PC-9 (cell line): ENCODE measurements at regions not wholly inside any gene's neighbourhood (a gene's known extent, or its start where the extent isn't known, plus 50 kb on each side); places are given as distances from the start of the nearest gene placed in this dataset.

ENCODE experiments used
- BruUV-seq: library from RNA; stranded (reverse); fragments of 400-500 nt; replicated peaks from 2 replicates; lab custom pipeline; 2021; lab: Mats Ljungman, UMichigan
- CTCF ChIA-PET: fragments of 300-600 bp; sonication (Branson Sonifier 250); formaldehyde crosslinking; loops from one replicate; lab custom pipeline; 2022; ENCODE audit warnings: antibody characterized with exemption; lab: Charles Lee
- POLR2A ChIA-PET: fragments of 300-600 bp; sonication (Branson Sonifier 250); formaldehyde crosslinking; loops from one replicate; lab custom pipeline; 2022; ENCODE audit warnings: antibody characterized with exemption; ENCODE audit not compliant: unreplicated experiment; lab: Charles Lee
- DNase-seq, 2 experiments: peaks; one replicate each; pipeline versions ENCODE4 v3.0.0 to v3.0.0-alpha.2; 2015 to 2022; ENCODE audit warnings: mixed read lengths in 1 of 2
- H2AFZ ChIP-seq: fragments of 200-600 bp; sonication (generic); 2 replicates; pipeline ENCODE4 v1.8.1; 2017; ENCODE audit warnings: antibody characterized with exemption
- H3F3A ChIP-seq: fragments of 200-600 bp; sonication (generic); 2 replicates; pipeline ENCODE4 v1.8.1; 2017; ENCODE audit warnings: antibody characterized with exemption, mild to moderate bottlenecking, low read depth; ENCODE audit not compliant: insufficient read depth
- H3K27ac ChIP-seq: fragments of 200-600 bp; sonication (generic); 2 replicates; pipeline ENCODE4 v1.6.1; 2016; ENCODE audit warnings: mixed run types
- H3K27me3 ChIP-seq: fragments of 200-600 bp; sonication (generic); 2 replicates; pipeline ENCODE4 v1.6.1; 2016; ENCODE audit warnings: low read depth, mixed run types; ENCODE audit not compliant: insufficient read depth
- H3K36me3 ChIP-seq: fragments of 200-600 bp; sonication (generic); 2 replicates; pipeline ENCODE4 v1.6.1; 2016; ENCODE audit warnings: low read depth, mixed run types
- H3K4me1 ChIP-seq: fragments of 200-600 bp; sonication (generic); replicated peaks from 2 replicates; pipeline ENCODE4 v1.6.1; 2016; ENCODE audit warnings: mixed run types; ENCODE audit not compliant: insufficient read depth
- H3K4me2 ChIP-seq: fragments of 200-600 bp; sonication (generic); 2 replicates; pipeline ENCODE4 v1.6.1; 2017; ENCODE audit warnings: mixed run types
- H3K4me3 ChIP-seq: fragments of 200-600 bp; sonication (generic); 2 replicates; pipeline ENCODE4 v1.6.1; 2016; ENCODE audit warnings: mixed run types
- H3K79me2 ChIP-seq: fragments of 200-600 bp; sonication (generic); 2 replicates; pipeline ENCODE4 v1.6.1; 2017; ENCODE audit warnings: low read depth, mixed run types
- H3K9me2 ChIP-seq: fragments of 200-600 bp; sonication (generic); 2 replicates; pipeline ENCODE4 v1.8.1; 2017; ENCODE audit warnings: mild to moderate bottlenecking; ENCODE audit not compliant: insufficient read depth
- H3K9me3 ChIP-seq: fragments of 200-600 bp; sonication (generic); 2 replicates; pipeline ENCODE4 v1.8.1; 2016; ENCODE audit warnings: low read depth; ENCODE audit not compliant: insufficient read depth
- H4K20me1 ChIP-seq: fragments of 200-600 bp; sonication (generic); 2 replicates; pipeline ENCODE4 v1.8.1; 2017; ENCODE audit not compliant: insufficient read depth
- EZH2 ChIP-seq: fragments of 200-600 bp; sonication (generic); IDR thresholded peaks from 2 replicates; pipeline ENCODE4 v1.8.0; 2017; ENCODE audit warnings: antibody characterized with exemption, low read depth
- intact Hi-C: fragments of 100-400 bp; cut with micrococcal nuclease; formaldehyde crosslinking; loops from one replicate; pipeline ENCODE4 v1.10.0; 2022; ENCODE audit not compliant: unreplicated experiment
- TF ChIP-seq, protein P1 (sequence below): fragments of 200-600 bp; sonication (generic); conservative IDR thresholded peaks from 2 replicates; pipeline ENCODE4 v1.6.1; 2017; ENCODE audit warnings: mixed run types, antibody characterized with exemption, mild to moderate bottlenecking, moderate library complexity

DNA sequence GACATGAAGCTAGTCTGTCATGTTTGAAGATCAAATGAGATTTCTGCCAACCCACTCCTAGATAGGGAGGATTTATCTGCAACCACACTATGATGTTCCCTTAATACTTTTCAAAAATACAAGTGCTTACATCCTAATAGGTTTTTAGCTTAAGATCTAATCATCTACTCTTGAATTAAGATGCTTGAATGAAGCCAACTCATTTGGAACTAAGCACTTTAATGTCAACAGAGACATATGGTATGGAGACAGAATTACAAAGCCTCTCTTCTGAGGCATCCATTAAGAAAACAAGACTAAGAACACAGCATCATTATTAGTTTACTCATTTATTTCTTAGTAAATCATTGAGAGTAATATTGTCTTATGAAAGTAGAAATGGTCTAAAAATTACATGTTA, 139.3 kb upstream of the NFIB start:
- H3K79me2 ChIP-seq: no peaks in the 10 kb centered on the region
- no peak for TF ChIP-seq EZH2
- TF ChIP-seq, protein P1, sequence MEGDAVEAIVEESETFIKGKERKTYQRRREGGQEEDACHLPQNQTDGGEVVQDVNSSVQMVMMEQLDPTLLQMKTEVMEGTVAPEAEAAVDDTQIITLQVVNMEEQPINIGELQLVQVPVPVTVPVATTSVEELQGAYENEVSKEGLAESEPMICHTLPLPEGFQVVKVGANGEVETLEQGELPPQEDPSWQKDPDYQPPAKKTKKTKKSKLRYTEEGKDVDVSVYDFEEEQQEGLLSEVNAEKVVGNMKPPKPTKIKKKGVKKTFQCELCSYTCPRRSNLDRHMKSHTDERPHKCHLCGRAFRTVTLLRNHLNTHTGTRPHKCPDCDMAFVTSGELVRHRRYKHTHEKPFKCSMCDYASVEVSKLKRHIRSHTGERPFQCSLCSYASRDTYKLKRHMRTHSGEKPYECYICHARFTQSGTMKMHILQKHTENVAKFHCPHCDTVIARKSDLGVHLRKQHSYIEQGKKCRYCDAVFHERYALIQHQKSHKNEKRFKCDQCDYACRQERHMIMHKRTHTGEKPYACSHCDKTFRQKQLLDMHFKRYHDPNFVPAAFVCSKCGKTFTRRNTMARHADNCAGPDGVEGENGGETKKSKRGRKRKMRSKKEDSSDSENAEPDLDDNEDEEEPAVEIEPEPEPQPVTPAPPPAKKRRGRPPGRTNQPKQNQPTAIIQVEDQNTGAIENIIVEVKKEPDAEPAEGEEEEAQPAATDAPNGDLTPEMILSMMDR: no peak
- intact Hi-C loops: no loop called here
- no peak overlapping the region for H3K4me3 ChIP-seq
- H2AFZ ChIP-seq: no peak overlapping the region
- CTCF ChIA-PET: no interaction called here
- no peaks in the 10 kb centered on the region for H3K4me1 ChIP-seq
- DNase-seq: no peak
- POLR2A ChIA-PET: no interaction called here
- H3K36me3 ChIP-seq: no peaks in the 10 kb centered on the region
- no TSS peak for BruUV-seq
- H3K4me2 ChIP-seq: no peak overlapping the region
- no peaks in the 10 kb centered on the region for H3F3A ChIP-seq
- H3K9me3 ChIP-seq: no peaks in the 10 kb centered on the region
- H3K9me2 ChIP-seq: no peaks in the 10 kb centered on the region
- no peak overlapping the region for H3K27ac ChIP-seq
- H4K20me1 ChIP-seq: no peaks in the 10 kb centered on the region
- H3K27me3 ChIP-seq: no peaks in the 10 kb centered on the region

DNA sequence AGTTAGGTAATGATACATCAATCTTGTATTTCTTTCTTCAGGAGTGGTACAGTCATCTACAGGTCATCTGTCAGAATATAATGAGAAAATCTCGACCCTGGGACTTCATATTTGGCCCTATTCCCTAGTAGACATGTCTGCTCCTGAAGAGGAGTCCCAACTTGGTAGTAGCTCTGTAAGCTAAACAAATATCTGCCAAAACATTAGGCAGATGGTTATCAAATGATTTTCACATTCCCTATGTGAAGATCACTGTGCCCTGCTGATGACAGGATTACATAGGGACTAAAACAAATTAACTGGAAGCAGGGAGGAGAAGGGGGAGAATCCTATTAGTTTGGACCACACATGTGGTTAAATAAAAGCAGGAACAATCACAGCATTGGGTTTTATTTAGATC, 138.6 kb upstream of the NFIB start:
- BruUV-seq: no TSS peak
- Histone ChIP-seq H4K20me1 (no peaks in the 10 kb centered on the region), H3K4me1 (no peaks in the 10 kb centered on the region), H3K9me3 (no peaks in the 10 kb centered on the region), H2AFZ (no peak overlapping the region), H3K79me2 (no peaks in the 10 kb centered on the region), H3K4me3 (no peak overlapping the region), H3K27ac (no peak overlapping the region), H3K36me3 (no peaks in the 10 kb centered on the region), H3F3A (no peaks in the 10 kb centered on the region), H3K27me3 (no peaks in the 10 kb centered on the region), H3K4me2 (no peak overlapping the region), H3K9me2 (no peaks in the 10 kb centered on the region)
- CTCF ChIA-PET: no interaction called here
- intact Hi-C loops: no loop called here
- TF ChIP-seq, protein P1: no peak
- TF ChIP-seq EZH2: no peak
- no peak for DNase-seq
- POLR2A ChIA-PET: no interaction called here

DNA sequence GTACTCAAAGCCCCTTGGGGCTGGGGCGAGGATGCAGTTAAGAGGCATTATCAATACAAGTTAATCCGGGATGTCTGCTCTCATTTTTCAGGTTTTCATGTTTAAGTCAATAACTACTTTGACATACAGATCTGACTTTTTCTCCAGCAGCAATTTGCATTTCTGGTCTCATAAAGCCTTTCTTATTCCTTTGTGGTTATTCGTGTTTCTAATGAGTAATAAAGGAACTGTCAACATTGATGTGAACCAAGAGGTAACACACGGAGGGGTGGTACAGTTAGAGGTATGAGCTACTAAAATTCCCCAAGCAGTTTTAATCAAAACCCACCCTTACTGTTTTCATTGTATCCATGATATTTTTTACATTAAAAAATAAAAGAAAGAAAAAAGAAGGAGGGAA, 138.0 kb upstream of the NFIB start:
- Histone ChIP-seq H3K4me1 (no peaks in the 10 kb centered on the region), H3F3A (no peaks in the 10 kb centered on the region), H3K4me3 (no peak overlapping the region), H4K20me1 (no peaks in the 10 kb centered on the region), H3K27ac (no peak overlapping the region), H2AFZ (no peak overlapping the region), H3K27me3 (no peaks in the 10 kb centered on the region), H3K9me3 (no peaks in the 10 kb centered on the region), H3K36me3 (no peaks in the 10 kb centered on the region), H3K9me2 (no peaks in the 10 kb centered on the region), H3K79me2 (no peaks in the 10 kb centered on the region), H3K4me2 (no peak overlapping the region)
- TF ChIP-seq, protein P1: no peak
- TF ChIP-seq EZH2: no peak
- intact Hi-C loops: no loop called here
- no peak for DNase-seq
- ChIA-PET CTCF (no interaction called here), POLR2A (no interaction called here)
- BruUV-seq: no TSS peak
